ENCODE measurements at regions not wholly inside any gene's neighbourhood (a gene's known extent, or its start where the extent isn't known, plus 50 kb on each side); places are given as distances from the start of the nearest gene placed in this dataset.

DNA sequence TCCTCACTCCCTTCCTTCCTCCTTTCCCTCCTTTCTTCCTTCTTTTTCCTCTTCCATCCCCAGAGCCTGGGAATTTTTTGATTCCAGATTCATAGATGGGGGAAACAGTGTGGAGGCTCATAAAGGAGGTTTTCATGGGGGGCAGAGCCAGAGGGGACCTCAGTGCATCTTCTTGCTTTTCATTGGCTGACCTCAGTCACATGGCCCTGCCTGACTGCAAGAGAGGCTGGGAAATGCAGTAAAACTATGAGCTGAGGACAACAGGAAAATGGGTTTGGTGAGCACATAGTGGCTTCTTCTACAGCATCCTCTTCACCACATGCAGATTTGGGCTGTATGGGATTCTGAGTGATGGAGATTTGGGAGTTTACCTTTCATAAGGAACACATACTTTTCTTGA is 437.1 kb upstream of the TBX3 start:
- H4K5ac ChIP-seq (ENCODE audit: insufficient read length, low read depth, low read length), result no peak overlapping the region
- H2AK5ac ChIP-seq (ENCODE audit: low read depth, low read length), result no peak overlapping the region
- H2BK15ac ChIP-seq (ENCODE audit: low read length), result no peak overlapping the region
- H4K8ac ChIP-seq (ENCODE audit: extremely low read depth, insufficient read depth, low read length), result no peak overlapping the region
- no peaks in the 10 kb centered on the region for H3K27me3 ChIP-seq (replicated peaks in 1 of 4; ENCODE audit: control insufficient read depth in 3 of 4, extremely low read depth in 1 of 4, insufficient read depth in 3 of 4, low read length in 3 of 4)
- no peaks in the 10 kb centered on the region for H3K9me3 ChIP-seq (ENCODE audit: insufficient read depth in 2 of 2, low read depth in 1 of 2, low read length in 1 of 2)
- no peak for DNase-seq (ENCODE audit: low read depth in 1 of 2, low spot score in 2 of 2)
- no peaks in the 10 kb centered on the region for H3K36me3 ChIP-seq (ENCODE audit: control insufficient read depth in 2 of 4, insufficient read depth in 4 of 4, low read length in 3 of 4)
- H3K9ac ChIP-seq (replicated peaks in 1 of 4; ENCODE audit: extremely low read depth in 1 of 4, low read depth in 3 of 4, low read length in 3 of 4), result no peak overlapping the region
- no peak overlapping the region for H2AFZ ChIP-seq (ENCODE audit: low read length)
- CTCF ChIA-PET (ENCODE audit: partially characterized antibody), result no interaction called here
- no peak overlapping the region for H3K4me2 ChIP-seq (ENCODE audit: insufficient read depth in 1 of 2, low read depth in 2 of 2, low read length in 2 of 2)
- POLR2A ChIA-PET (ENCODE audit: partially characterized antibody), result no interaction called here
- H3K23ac ChIP-seq (ENCODE audit: insufficient read length), result no peak overlapping the region
- no peak for FAIRE-seq
- H3K14ac ChIP-seq (ENCODE audit: insufficient read length), result no peak overlapping the region
- TF ChIP-seq CEBPB (IDR thresholded peaks at IDR 0.05; ENCODE audit: low read depth, low read length) (no peak), USF2 (IDR thresholded peaks at IDR 0.05; ENCODE audit: low read length) (0 out of 2 replicates have a peak, but pooled peaks have one; percentile 31)
- no peak overlapping the region for H3K4ac ChIP-seq (replicated peaks; ENCODE audit: insufficient read length, low read depth, low read length)
- no peaks in the 10 kb centered on the region for H3K23me2 ChIP-seq (ENCODE audit: low read depth, low read length)
- H3K27ac ChIP-seq (ENCODE audit: low read depth, low read length), result no peak overlapping the region
- H3K79me1 ChIP-seq (ENCODE audit: low read depth, low read length), result no peaks in the 10 kb centered on the region
- no peak overlapping the region for H3K56ac ChIP-seq (replicated peaks; ENCODE audit: insufficient read length, low read depth, low read length)
- no peaks in the 10 kb centered on the region for H3K79me2 ChIP-seq (ENCODE audit: control insufficient read depth in 1 of 2, insufficient read depth in 2 of 2, low read length in 2 of 2)
- no peak overlapping the region for H3K18ac ChIP-seq (ENCODE audit: extremely low read depth, low read length)
- no peaks in the 10 kb centered on the region for H4K20me1 ChIP-seq (replicated peaks in 1 of 2; ENCODE audit: control insufficient read depth in 1 of 2, insufficient read depth in 2 of 2, low read length in 2 of 2)
- H2BK20ac ChIP-seq (ENCODE audit: low read length), result no peak overlapping the region
- H3K4me3 ChIP-seq (ENCODE audit: extremely low read depth in 1 of 4, insufficient read depth in 2 of 4, low read depth in 3 of 4, low read length in 4 of 4), result no peak overlapping the region
- no peaks in the 10 kb centered on the region for H3K4me1 ChIP-seq (replicated peaks in 1 of 4; ENCODE audit: control insufficient read depth in 3 of 4, insufficient read depth in 4 of 4, low read length in 3 of 4)
- no peak overlapping the region for H2BK120ac ChIP-seq (replicated peaks; ENCODE audit: low read depth, low read length)
- H2BK12ac ChIP-seq (ENCODE audit: low read depth, low read length), result no peak overlapping the region
- no peak overlapping the region for H4K91ac ChIP-seq (replicated peaks; ENCODE audit: insufficient read length, low read length)
- no peak overlapping the region for H2BK5ac ChIP-seq (ENCODE audit: low read depth, low read length)

Measured in H1 (cell line).